K562 (cell line): ENCODE measurements at regions not wholly inside any gene's neighbourhood (a gene's known extent, or its start where the extent isn't known, plus 50 kb on each side); places are given as distances from the start of the nearest gene placed in this dataset.
"Not testable (repeated sequence)": the region's sequence is repeated elsewhere in the genome, so short reads cannot be mapped to it uniquely, and the experiment has no call there.

ENCODE experiments used
- ATAC-seq: fragments of 200-7000 bp; cut with Tn5 transposase; 3 replicates; pipeline ENCODE4 v1.9.1; 2020; ENCODE audit warnings: moderate library complexity
- BruUV-seq: library from RNA; stranded (reverse); fragments of 400-500 nt; replicated peaks from 2 replicates; lab custom pipeline; 2021; lab: Mats Ljungman, UMichigan
- CTCF ChIA-PET: fragments of 300-600 bp; formaldehyde crosslinking; extraction: SDS; loops from one replicate; lab custom pipeline; 2021; ENCODE audit warnings: low intra/inter-chr PET ratio; lab: Yijun Ruan, JAX
- POLR2A ChIA-PET: fragments of 300-600, 350-650 bp; sonication (Branson Sonifier 250); formaldehyde crosslinking; extraction: SDS; loops from one replicate; lab custom pipeline; 2021; ENCODE audit warnings: antibody characterized with exemption, inconsistent platforms; lab: Yijun Ruan, JAX
- DNase-seq, 4 experiments: peaks; one replicate each; pipeline versions ENCODE4 v3.0.0 to v3.0.0-alpha.2; 2011 to 2018; ENCODE audit warnings: low spot score in 3 of 4, mixed read lengths in 3 of 4; ENCODE audit errors: extremely low read depth in 1 of 4
- FAIRE-seq: peaks from 2 replicates; lab custom pipeline; 2011; peaks lifted over from hg19 to GRCh38; lab: Jason Lieb, UNC
- H2AFZ ChIP-seq: 2 replicates; pipeline ENCODE4 v1.6.0; 2011; ENCODE audit warnings: low read depth, low read length, control low read depth, inconsistent platforms
- H3K27ac ChIP-seq: fragments of 200-600 bp; 3 replicates; pipeline ENCODE4 v1.8.0; 2011; ENCODE audit warnings: low read depth, mild to moderate bottlenecking, control low read depth, inconsistent platforms, low read length, moderate library complexity, mixed read lengths; ENCODE audit errors: extremely low read depth
- H3K27me3 ChIP-seq, 2 experiments: fragments of 300-600 bp in 1 of 2; 2 replicates in 1 of 2; 3 replicates in 1 of 2; pipeline versions ENCODE4 v1.6.0 to v1.8.0; 2011; ENCODE audit warnings: inconsistent platforms in 2 of 2, low read length in 2 of 2, mild to moderate bottlenecking in 1 of 2, mixed read lengths in 1 of 2, moderate library complexity in 1 of 2; ENCODE audit not compliant: control insufficient read depth in 2 of 2, insufficient read depth in 2 of 2
- H3K36me3 ChIP-seq: fragments of 300-600 bp; 3 replicates; pipeline ENCODE4 v1.8.0; 2011; ENCODE audit warnings: mild to moderate bottlenecking, low read length, inconsistent platforms; ENCODE audit not compliant: control insufficient read depth, insufficient read depth
- H3K4me1 ChIP-seq, 2 experiments: fragments of 200-600 bp in 1 of 2; replicated peaks in 1 of 2; 2 replicates in 1 of 2; 3 replicates in 1 of 2; pipeline versions ENCODE4 v1.5.1 to v1.8.0; 2011; ENCODE audit warnings: inconsistent platforms in 2 of 2, low read length in 2 of 2, mild to moderate bottlenecking in 1 of 2, mixed read lengths in 1 of 2, moderate library complexity in 1 of 2; ENCODE audit not compliant: control insufficient read depth in 2 of 2, insufficient read depth in 2 of 2
- H3K4me2 ChIP-seq: 2 replicates; pipeline ENCODE4 v1.6.1; 2011; ENCODE audit warnings: low read length, control low read depth, inconsistent platforms, mixed read lengths; ENCODE audit not compliant: insufficient read depth
- H3K4me3 ChIP-seq: fragments of 200-600 bp; sonication (generic), shearing (Covaris generic); 2 replicates; pipeline ENCODE4 v1.5.1; 2016; ENCODE audit warnings: control low read depth, inconsistent platforms
- H3K79me2 ChIP-seq: fragments of 200-600 bp; 3 replicates; pipeline ENCODE4 v1.8.0; 2011; ENCODE audit warnings: low read length, inconsistent platforms; ENCODE audit not compliant: control insufficient read depth, insufficient read depth
- H3K9ac ChIP-seq, 2 experiments: 2 replicates each; pipeline versions ENCODE4 v1.6.0 to v1.6.1; 2011; ENCODE audit warnings: low read depth in 2 of 2, low read length in 2 of 2, control low read depth in 1 of 2, inconsistent platforms in 1 of 2, mild to moderate bottlenecking in 1 of 2, mixed read lengths in 1 of 2; ENCODE audit not compliant: insufficient read depth in 1 of 2
- H3K9me1 ChIP-seq: one replicate; pipeline ENCODE4 v1.6.0; 2011; ENCODE audit warnings: inconsistent platforms, mild to moderate bottlenecking, low read length, moderate library complexity; ENCODE audit not compliant: control insufficient read depth, insufficient read depth
- H3K9me3 ChIP-seq: replicated peaks from 2 replicates; pipeline ENCODE4 v1.5.1; 2011; ENCODE audit warnings: low read depth, low read length, inconsistent platforms; ENCODE audit not compliant: control insufficient read depth, insufficient read depth
- H4K20me1 ChIP-seq: replicated peaks from 2 replicates; pipeline ENCODE4 v1.6.1; 2011; ENCODE audit warnings: low read length, inconsistent platforms, mixed read lengths; ENCODE audit not compliant: control insufficient read depth, insufficient read depth
- WGBS: fragments of 100-300 bp; shearing (Covaris generic); methylation state at CpG from one replicate; pipeline ENCODE4 v1.1.6; 2016; ENCODE audit warnings: low coverage, mixed read lengths; ENCODE audit not compliant: insufficient coverage; ENCODE audit errors: missing lambda C conversion rate; 5-methylcytosine and 5-hydroxymethylcytosine counted together
- in situ Hi-C: fragments of 300-500 bp; cut with MboI; formaldehyde crosslinking; loops from 4 replicates; pipeline ENCODE4 v1.15.0; 2018; ENCODE audit warnings: inconsistent platforms, mixed read lengths
- intact Hi-C: fragments of 100-400 bp; cut with micrococcal nuclease; formaldehyde crosslinking; loops from 2 replicates; pipeline ENCODE4 v1.14.2; 2022

GRCh38 chr15:21108384-21108783, 242.3 kb upstream of the POTEB2 start:
- H3K9me1 ChIP-seq, ATAC-seq, in situ Hi-C loops, BruUV-seq, H3K4me1 ChIP-seq, H3K4me3 ChIP-seq, H3K4me2 ChIP-seq, FAIRE-seq, DNase-seq, H3K27me3 ChIP-seq, H3K9me3 ChIP-seq, H3K9ac ChIP-seq, H2AFZ ChIP-seq, POLR2A ChIA-PET, intact Hi-C loops, H4K20me1 ChIP-seq, H3K79me2 ChIP-seq, H3K27ac ChIP-seq, CTCF ChIA-PET, H3K36me3 ChIP-seq: not testable (repeated sequence)
- WGBS = no CpG with 5 or more reads among the region's 3 CpGs

GRCh38 chr15:21107399-21108381, 241.6 kb upstream of the POTEB2 start:
- H3K9me1 ChIP-seq, BruUV-seq, H3K4me2 ChIP-seq, H3K79me2 ChIP-seq, H3K4me3 ChIP-seq, ATAC-seq, H3K9me3 ChIP-seq, H2AFZ ChIP-seq, H3K27ac ChIP-seq, POLR2A ChIA-PET, in situ Hi-C loops, CTCF ChIA-PET, H3K9ac ChIP-seq, H3K27me3 ChIP-seq, H4K20me1 ChIP-seq, H3K36me3 ChIP-seq, intact Hi-C loops, DNase-seq, H3K4me1 ChIP-seq: not testable (repeated sequence)
- no CpG with 5 or more reads among the region's 10 CpGs for WGBS
- peak; percentile 40 for FAIRE-seq

- H3K4me1 ChIP-seq, in situ Hi-C loops, H3K27ac ChIP-seq, BruUV-seq, POLR2A ChIA-PET, H3K4me3 ChIP-seq, H3K79me2 ChIP-seq, H3K27me3 ChIP-seq, FAIRE-seq, H3K9me1 ChIP-seq, CTCF ChIA-PET, DNase-seq, H2AFZ ChIP-seq, H3K4me2 ChIP-seq, H3K36me3 ChIP-seq, H3K9ac ChIP-seq, intact Hi-C loops, ATAC-seq, H4K20me1 ChIP-seq, H3K9me3 ChIP-seq: not testable (repeated sequence)
- WGBS = no CpG with 5 or more reads among the region's 2 CpGs
These were observed 230.5 kb upstream of the POTEB2 start for GRCh38 chr15:21096599-21096998.

GRCh38 chr15:21079544-21079943, 213.4 kb upstream of the POTEB2 start:
- H3K27ac ChIP-seq, CTCF ChIA-PET, H3K4me1 ChIP-seq, H2AFZ ChIP-seq, BruUV-seq, H3K36me3 ChIP-seq, H3K79me2 ChIP-seq, H4K20me1 ChIP-seq, H3K4me2 ChIP-seq, in situ Hi-C loops, ATAC-seq, H3K9me3 ChIP-seq, H3K27me3 ChIP-seq, POLR2A ChIA-PET, FAIRE-seq, H3K4me3 ChIP-seq, H3K9ac ChIP-seq, DNase-seq, H3K9me1 ChIP-seq, intact Hi-C loops: not testable (repeated sequence)
- WGBS = no CpG with 5 or more reads among the region's 9 CpGs
